H1 (cell line): ENCODE measurements at regions not wholly inside any gene's neighbourhood (a gene's known extent, or its start where the extent isn't known, plus 50 kb on each side); places are given as distances from the start of the nearest gene placed in this dataset.
"Not testable (repeated sequence)": the region's sequence is repeated elsewhere in the genome, so short reads cannot be mapped to it uniquely, and the experiment has no call there.

Experiments used
- CTCF ChIA-PET: fragments of 300-600 bp; sonication (Branson Sonifier 250); formaldehyde crosslinking; loops from one replicate; lab custom pipeline; 2021; ENCODE audit not compliant: partially characterized antibody; lab: Charles Lee
- POLR2A ChIA-PET: fragments of 300-600 bp; sonication (Branson Sonifier 250); formaldehyde crosslinking; loops from one replicate; lab custom pipeline; 2021; ENCODE audit warnings: inconsistent platforms; ENCODE audit not compliant: partially characterized antibody; lab: Charles Lee
- DNase-seq, 2 experiments: peaks; one replicate each; pipeline versions ENCODE4 v3.0.0 to v3.0.0-alpha.2; 2010 to 2022; ENCODE audit warnings: low spot score in 2 of 2, low read depth in 1 of 2, mixed read lengths in 1 of 2
- FAIRE-seq: peaks from 2 replicates; lab custom pipeline; 2011; peaks lifted over from hg19 to GRCh38; lab: Jason Lieb, UNC
- H2AFZ ChIP-seq: 2 replicates; pipeline ENCODE4 v1.8.1; 2012; ENCODE audit warnings: low read length, inconsistent platforms
- H2AK5ac ChIP-seq: 2 replicates; pipeline ENCODE4 v1.6.1; 2013; ENCODE audit warnings: low read depth, low read length
- H2BK120ac ChIP-seq: replicated peaks from 2 replicates; pipeline ENCODE3; 2013; ENCODE audit warnings: low read depth, low read length, inconsistent platforms
- H2BK12ac ChIP-seq: 2 replicates; pipeline ENCODE4 v1.6.1; 2013; ENCODE audit warnings: low read depth, low read length
- H2BK15ac ChIP-seq: 2 replicates; pipeline ENCODE4 v1.6.1; 2013; ENCODE audit warnings: low read length
- H2BK20ac ChIP-seq: 2 replicates; pipeline ENCODE4 v1.6.1; 2013; ENCODE audit warnings: low read length
- H2BK5ac ChIP-seq: 2 replicates; pipeline ENCODE4 v1.6.1; 2013; ENCODE audit warnings: low read depth, low read length
- H3K14ac ChIP-seq: 2 replicates; pipeline ENCODE4 v1.6.1; 2013; ENCODE audit warnings: inconsistent platforms; ENCODE audit not compliant: insufficient read length
- H3K18ac ChIP-seq: 2 replicates; pipeline ENCODE4 v1.6.1; 2013; ENCODE audit warnings: low read length; ENCODE audit errors: extremely low read depth
- H3K23ac ChIP-seq: 2 replicates; pipeline ENCODE4 v1.6.1; 2013; ENCODE audit warnings: inconsistent platforms; ENCODE audit not compliant: insufficient read length
- H3K23me2 ChIP-seq: 2 replicates; pipeline ENCODE4 v1.6.1; 2013; ENCODE audit warnings: low read depth, low read length
- H3K27ac ChIP-seq: 2 replicates; pipeline ENCODE4 v1.6.1; 2011; ENCODE audit warnings: low read depth, low read length, inconsistent platforms
- H3K27me3 ChIP-seq, 4 experiments: replicated peaks in 1 of 4; 1 replicate in 1 of 4; 2 replicates in 3 of 4; pipeline versions ENCODE4 v1.6.1 to v1.8.1; 2011 to 2013; ENCODE audit warnings: low read length in 3 of 4, mild to moderate bottlenecking in 3 of 4, inconsistent platforms in 2 of 4, mixed read lengths in 2 of 4, moderate library complexity in 1 of 4; ENCODE audit not compliant: control insufficient read depth in 3 of 4, insufficient read depth in 3 of 4; ENCODE audit errors: extremely low read depth in 1 of 4
- H3K36me3 ChIP-seq, 4 experiments: 2 replicates each; pipeline versions ENCODE4 v1.6.1 to v1.8.1; 2011 to 2013; ENCODE audit warnings: mild to moderate bottlenecking in 4 of 4, low read length in 3 of 4, moderate library complexity in 2 of 4, control low read depth in 1 of 4, inconsistent platforms in 1 of 4; ENCODE audit not compliant: insufficient read depth in 4 of 4, control insufficient read depth in 2 of 4
- H3K4ac ChIP-seq: replicated peaks from 2 replicates; pipeline ENCODE3; 2013; ENCODE audit warnings: low read length, low read depth, mixed read lengths, inconsistent platforms; ENCODE audit not compliant: insufficient read length
- H3K4me1 ChIP-seq, 4 experiments: replicated peaks in 1 of 4; 1 replicate in 1 of 4; 2 replicates in 3 of 4; pipeline versions ENCODE4 v1.6.1 to v1.8.1; 2011 to 2013; ENCODE audit warnings: low read length in 3 of 4, inconsistent platforms in 2 of 4, mixed read lengths in 1 of 4; ENCODE audit not compliant: insufficient read depth in 4 of 4, control insufficient read depth in 3 of 4
- H3K4me2 ChIP-seq, 2 experiments: 2 replicates each; pipeline versions ENCODE4 v1.6.1 to v1.8.1; 2011 to 2013; ENCODE audit warnings: low read depth in 2 of 2, low read length in 2 of 2, control low read depth in 1 of 2, inconsistent platforms in 1 of 2, mild to moderate bottlenecking in 1 of 2; ENCODE audit not compliant: insufficient read depth in 1 of 2
- H3K4me3 ChIP-seq, 4 experiments: fragments of 200-600, 300-600 bp in 1 of 4; sonication (generic), shearing (Covaris generic), sonication (Bioruptor Twin) in 1 of 4; 2 replicates each; pipeline versions ENCODE4 v1.5.1 to v1.8.1; 2011 to 2016; ENCODE audit warnings: low read length in 4 of 4, low read depth in 3 of 4, control low read depth in 2 of 4, inconsistent platforms in 2 of 4, mild to moderate bottlenecking in 2 of 4, mixed read lengths in 1 of 4, moderate library complexity in 1 of 4; ENCODE audit not compliant: insufficient read depth in 2 of 4; ENCODE audit errors: extremely low read depth in 1 of 4
- H3K56ac ChIP-seq: replicated peaks from 2 replicates; pipeline ENCODE3; 2013; ENCODE audit warnings: low read depth, mild to moderate bottlenecking, mixed read lengths, low read length, inconsistent platforms; ENCODE audit not compliant: insufficient read length
- H3K79me1 ChIP-seq: 2 replicates; pipeline ENCODE4 v1.6.1; 2013; ENCODE audit warnings: low read depth, low read length, control low read depth
- H3K79me2 ChIP-seq, 2 experiments: 2 replicates each; pipeline versions ENCODE4 v1.6.1 to v1.8.1; 2012 to 2013; ENCODE audit warnings: low read length in 2 of 2, mild to moderate bottlenecking in 2 of 2, inconsistent platforms in 1 of 2; ENCODE audit not compliant: insufficient read depth in 2 of 2, control insufficient read depth in 1 of 2
- H3K9ac ChIP-seq, 4 experiments: replicated peaks in 1 of 4; 1 replicate in 1 of 4; 2 replicates in 3 of 4; pipeline versions ENCODE4 v1.6.1 to v1.8.1; 2011 to 2013; ENCODE audit warnings: low read depth in 3 of 4, low read length in 3 of 4, control low read depth in 2 of 4, mild to moderate bottlenecking in 2 of 4, moderate library complexity in 2 of 4, inconsistent platforms in 1 of 4; ENCODE audit errors: extremely low read depth in 1 of 4
- H3K9me3 ChIP-seq, 2 experiments: 2 replicates each; pipeline versions ENCODE4 v1.6.1 to v1.8.1; 2012 to 2013; ENCODE audit warnings: mild to moderate bottlenecking in 2 of 2, moderate library complexity in 2 of 2, control low read depth in 1 of 2, inconsistent platforms in 1 of 2, low read depth in 1 of 2, low read length in 1 of 2, mixed read lengths in 1 of 2; ENCODE audit not compliant: insufficient read depth in 2 of 2
- H4K20me1 ChIP-seq, 2 experiments: replicated peaks in 1 of 2; 2 replicates each; pipeline versions ENCODE3 to v1.8.1; 2011 to 2013; ENCODE audit warnings: inconsistent platforms in 2 of 2, low read length in 2 of 2, mild to moderate bottlenecking in 1 of 2; ENCODE audit not compliant: insufficient read depth in 2 of 2, control insufficient read depth in 1 of 2
- H4K5ac ChIP-seq: 2 replicates; pipeline ENCODE4 v1.6.1; 2013; ENCODE audit warnings: low read length, low read depth, mixed read lengths, inconsistent platforms; ENCODE audit not compliant: insufficient read length
- H4K8ac ChIP-seq: 2 replicates; pipeline ENCODE4 v1.8.0; 2013; ENCODE audit warnings: mild to moderate bottlenecking, moderate library complexity, low read length, inconsistent platforms; ENCODE audit not compliant: insufficient read depth; ENCODE audit errors: extremely low read depth
- H4K91ac ChIP-seq: replicated peaks from 2 replicates; pipeline ENCODE3; 2013; ENCODE audit warnings: low read length, mixed read lengths, inconsistent platforms; ENCODE audit not compliant: insufficient read length
- RFX5 ChIP-seq: IDR thresholded peaks from 2 replicates; pipeline ENCODE4 v1.6.1; 2011; ENCODE audit warnings: low read depth, low read length, improper control_type of control experiment, borderline replicate concordance
- SIN3A ChIP-seq, 2 experiments: IDR thresholded peaks in 1 of 2; conservative IDR thresholded peaks in 1 of 2; 2 replicates each; pipeline ENCODE4 v1.6.1; 2011 to 2012; ENCODE audit warnings: low read length in 2 of 2, improper control_type of control experiment in 1 of 2, low read depth in 1 of 2, mild to moderate bottlenecking in 1 of 2
- WGBS, 2 experiments: shearing (Covaris generic) in 1 of 2; methylation state at CpG; one replicate each; pipeline versions ENCODE4 v1.1.6 to v1.1.7; 2013 to 2015; ENCODE audit warnings: low lambda C conversion rate in 2 of 2, mixed read lengths in 2 of 2, inconsistent platforms in 1 of 2, low coverage in 1 of 2, missing lambda C conversion rate in 1 of 2; ENCODE audit not compliant: insufficient replicate concordance in 2 of 2, insufficient coverage in 1 of 2, insufficient read length in 1 of 2; ENCODE audit errors: extremely low coverage in 1 of 2, missing lambda C conversion rate in 1 of 2; 5-methylcytosine and 5-hydroxymethylcytosine counted together

GRCh38 chr12:42908712-42909111 is 319.2 kb upstream of the PRICKLE1 start (continued):
- no peak for TF ChIP-seq SIN3A (conservative IDR thresholded peaks at IDR 0.05 in 1 of 2, IDR thresholded peaks at IDR 0.05 in 1 of 2; ENCODE audit: low read depth in 1 of 2, low read length in 2 of 2)
- TF ChIP-seq RFX5, result no peak

- H3K27me3 ChIP-seq, H3K4me1 ChIP-seq, H2BK120ac ChIP-seq, H4K20me1 ChIP-seq, H3K79me1 ChIP-seq, H2AK5ac ChIP-seq, H3K36me3 ChIP-seq, H3K79me2 ChIP-seq, H2BK20ac ChIP-seq, H3K4ac ChIP-seq, H3K56ac ChIP-seq, H3K27ac ChIP-seq, H3K9me3 ChIP-seq, FAIRE-seq, H3K4me2 ChIP-seq, H2BK15ac ChIP-seq, DNase-seq, H3K14ac ChIP-seq, H4K8ac ChIP-seq, H4K5ac ChIP-seq, H3K18ac ChIP-seq, CTCF ChIA-PET, H2BK12ac ChIP-seq, H3K9ac ChIP-seq, H2BK5ac ChIP-seq, H4K91ac ChIP-seq, H3K23me2 ChIP-seq, H3K4me3 ChIP-seq, POLR2A ChIA-PET, H3K23ac ChIP-seq, H2AFZ ChIP-seq: not testable (repeated sequence)
- 77% methylated on average over 2 of the region's 2 CpGs; no CpG with 5 or more reads in 1 of the 2 experiments for WGBS, 2 experiments
These were observed 317.3 kb upstream of the PRICKLE1 start for GRCh38 chr12:42906801-42907200.
